ENCODE measurements at regions not wholly inside any gene's neighbourhood (a gene's known extent, or its start where the extent isn't known, plus 50 kb on each side); places are given as distances from the start of the nearest gene placed in this dataset.
A peak's percentile ranks its signal among the peaks of the same experiment; 100 is the strongest.

GRCh38 chr9:110050925-110051355 lies 157.0 kb downstream of the C9orf152 start:
- no peaks in the 10 kb centered on the region for H3K27me3 ChIP-seq (replicated peaks)
- TF ChIP-seq, protein P1, sequence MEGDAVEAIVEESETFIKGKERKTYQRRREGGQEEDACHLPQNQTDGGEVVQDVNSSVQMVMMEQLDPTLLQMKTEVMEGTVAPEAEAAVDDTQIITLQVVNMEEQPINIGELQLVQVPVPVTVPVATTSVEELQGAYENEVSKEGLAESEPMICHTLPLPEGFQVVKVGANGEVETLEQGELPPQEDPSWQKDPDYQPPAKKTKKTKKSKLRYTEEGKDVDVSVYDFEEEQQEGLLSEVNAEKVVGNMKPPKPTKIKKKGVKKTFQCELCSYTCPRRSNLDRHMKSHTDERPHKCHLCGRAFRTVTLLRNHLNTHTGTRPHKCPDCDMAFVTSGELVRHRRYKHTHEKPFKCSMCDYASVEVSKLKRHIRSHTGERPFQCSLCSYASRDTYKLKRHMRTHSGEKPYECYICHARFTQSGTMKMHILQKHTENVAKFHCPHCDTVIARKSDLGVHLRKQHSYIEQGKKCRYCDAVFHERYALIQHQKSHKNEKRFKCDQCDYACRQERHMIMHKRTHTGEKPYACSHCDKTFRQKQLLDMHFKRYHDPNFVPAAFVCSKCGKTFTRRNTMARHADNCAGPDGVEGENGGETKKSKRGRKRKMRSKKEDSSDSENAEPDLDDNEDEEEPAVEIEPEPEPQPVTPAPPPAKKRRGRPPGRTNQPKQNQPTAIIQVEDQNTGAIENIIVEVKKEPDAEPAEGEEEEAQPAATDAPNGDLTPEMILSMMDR (IDR thresholded peaks at IDR 0.05; ENCODE audit: low read depth, low read length, missing control alignments): no peak
- H3K36me3 ChIP-seq (replicated peaks): peaks cover 4% of the 10 kb centered on the region
- in situ Hi-C loops (cut with HindIII; ENCODE audit: low pct_ligation_motif_present, low sequenced_read_pairs): no loop called here
- peak overlapping the region; percentile 83 for H3K27ac ChIP-seq
- peak overlapping the region; percentile 95 for H3K4me3 ChIP-seq (ENCODE audit: low read depth, low read length)
- peak; percentile 89 for DNase-seq

DNA sequence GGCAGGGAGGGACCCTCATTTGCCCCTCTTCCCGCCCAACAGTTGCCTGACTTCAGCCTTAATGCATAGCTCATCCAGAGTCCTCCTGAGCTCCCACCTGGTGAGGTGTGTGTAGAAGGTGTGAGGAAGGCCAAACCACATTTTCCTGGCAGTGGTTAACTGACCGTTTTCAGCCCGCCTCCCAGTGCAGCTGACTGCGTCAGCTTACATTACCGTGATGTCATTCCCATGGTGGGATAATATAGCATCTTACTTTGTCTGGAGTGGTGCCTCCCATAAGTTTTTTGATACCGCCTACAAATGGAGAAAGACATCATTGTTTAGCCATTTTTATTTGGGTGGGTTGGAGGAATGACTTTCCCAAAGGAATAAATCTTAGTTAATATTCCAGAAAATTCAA lies 151.9 kb downstream of the C9orf152 start:
- H3K36me3 ChIP-seq (replicated peaks): peaks cover 27% of the 10 kb centered on the region
- DNase-seq: no peak
- TF ChIP-seq, protein P1 (IDR thresholded peaks at IDR 0.05; ENCODE audit: low read depth, low read length, missing control alignments): no peak
- H3K27me3 ChIP-seq (replicated peaks): no peaks in the 10 kb centered on the region
- H3K27ac ChIP-seq: no peak overlapping the region
- no peak overlapping the region for H3K4me3 ChIP-seq (ENCODE audit: low read depth, low read length)
- in situ Hi-C loops (cut with HindIII; ENCODE audit: low pct_ligation_motif_present, low sequenced_read_pairs): no loop called here

GRCh38 chr9:110058304-110058953 lies 149.5 kb downstream of the C9orf152 start:
- Histone ChIP-seq H3K36me3 (replicated peaks) (peaks cover 31% of the 10 kb centered on the region), H3K4me3 (ENCODE audit: low read depth, low read length) (no peak overlapping the region), H3K27ac (no peak overlapping the region), H3K27me3 (replicated peaks) (no peaks in the 10 kb centered on the region)
- peak; percentile 39 for DNase-seq
- TF ChIP-seq, protein P1 (IDR thresholded peaks at IDR 0.05; ENCODE audit: low read depth, low read length, missing control alignments): peak; percentile 66
- in situ Hi-C loops (cut with HindIII; ENCODE audit: low pct_ligation_motif_present, low sequenced_read_pairs): no loop called here

- Histone ChIP-seq H3K36me3 (replicated peaks) (peaks cover 30% of the 10 kb centered on the region), H3K27me3 (replicated peaks) (no peaks in the 10 kb centered on the region), H3K27ac (no peak overlapping the region), H3K4me3 (ENCODE audit: low read depth, low read length) (no peak overlapping the region)
- in situ Hi-C loops (cut with HindIII; ENCODE audit: low pct_ligation_motif_present, low sequenced_read_pairs): no loop called here
- no peak for DNase-seq
- TF ChIP-seq, protein P1 (IDR thresholded peaks at IDR 0.05; ENCODE audit: low read depth, low read length, missing control alignments): no peak
Observed at GRCh38 chr9:110059461-110059860, 148.5 kb downstream of the C9orf152 start.

- Histone ChIP-seq H3K4me3 (ENCODE audit: low read depth, low read length) (no peak overlapping the region), H3K27me3 (replicated peaks) (no peaks in the 10 kb centered on the region), H3K27ac (no peak overlapping the region), H3K36me3 (replicated peaks) (peaks cover 15% of the 10 kb centered on the region)
- in situ Hi-C loops (cut with HindIII; ENCODE audit: low pct_ligation_motif_present, low sequenced_read_pairs): no loop called here
- DNase-seq: no peak
- TF ChIP-seq, protein P1 (IDR thresholded peaks at IDR 0.05; ENCODE audit: low read depth, low read length, missing control alignments): no peak
Observed at GRCh38 chr9:110064803-110065202, 143.2 kb downstream of the C9orf152 start.

GRCh38 chr9:110065532-110065931 lies 142.4 kb downstream of the C9orf152 start:
- no peaks in the 10 kb centered on the region for H3K27me3 ChIP-seq (replicated peaks)
- DNase-seq: no peak
- TF ChIP-seq, protein P1 (IDR thresholded peaks at IDR 0.05; ENCODE audit: low read depth, low read length, missing control alignments): no peak
- in situ Hi-C loops (cut with HindIII; ENCODE audit: low pct_ligation_motif_present, low sequenced_read_pairs): no loop called here
- no peak overlapping the region for H3K4me3 ChIP-seq (ENCODE audit: low read depth, low read length)
- H3K27ac ChIP-seq: no peak overlapping the region
- peaks cover 9% of the 10 kb centered on the region for H3K36me3 ChIP-seq (replicated peaks)
